Kidney capillary endothelial cell (primary cell): ENCODE measurements at regions not wholly inside any gene's neighbourhood (a gene's known extent, or its start where the extent isn't known, plus 50 kb on each side); places are given as distances from the start of the nearest gene placed in this dataset.
A peak's percentile ranks its signal among the peaks of the same experiment; 100 is the strongest.

ENCODE experiments used
- DNase-seq: peaks from one replicate; pipeline ENCODE4 v3.0.0-alpha.2; 2018; ENCODE audit warnings: low spot score

GRCh38 chr2:121900391-121900790, 144.9 kb downstream of the TSN start:
- DNase-seq = no peak

GRCh38 chr2:121902171-121902591, 146.7 kb downstream of the TSN start:
- no peak for DNase-seq

DNA sequence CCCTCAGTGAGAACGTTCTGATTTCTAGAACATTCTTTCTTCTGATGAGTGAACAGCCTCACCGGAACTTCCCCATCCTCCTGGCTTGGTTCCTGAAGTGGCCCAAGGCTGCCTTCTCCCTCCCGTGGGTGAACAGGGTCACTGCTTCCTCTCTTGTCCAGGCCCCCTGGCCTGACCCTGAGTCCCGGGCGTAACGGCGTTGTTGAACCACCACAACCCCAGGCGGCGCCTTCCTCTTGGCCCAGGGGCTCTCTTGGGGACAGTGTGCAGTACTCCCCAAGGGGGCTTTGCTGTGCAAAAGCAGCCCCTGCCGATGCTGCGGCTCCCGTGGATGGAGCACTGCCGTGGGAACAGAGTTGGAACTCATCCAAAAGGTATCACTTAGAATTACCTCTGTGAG, 147.2 kb downstream of the TSN start:
- no peak for DNase-seq

DNA sequence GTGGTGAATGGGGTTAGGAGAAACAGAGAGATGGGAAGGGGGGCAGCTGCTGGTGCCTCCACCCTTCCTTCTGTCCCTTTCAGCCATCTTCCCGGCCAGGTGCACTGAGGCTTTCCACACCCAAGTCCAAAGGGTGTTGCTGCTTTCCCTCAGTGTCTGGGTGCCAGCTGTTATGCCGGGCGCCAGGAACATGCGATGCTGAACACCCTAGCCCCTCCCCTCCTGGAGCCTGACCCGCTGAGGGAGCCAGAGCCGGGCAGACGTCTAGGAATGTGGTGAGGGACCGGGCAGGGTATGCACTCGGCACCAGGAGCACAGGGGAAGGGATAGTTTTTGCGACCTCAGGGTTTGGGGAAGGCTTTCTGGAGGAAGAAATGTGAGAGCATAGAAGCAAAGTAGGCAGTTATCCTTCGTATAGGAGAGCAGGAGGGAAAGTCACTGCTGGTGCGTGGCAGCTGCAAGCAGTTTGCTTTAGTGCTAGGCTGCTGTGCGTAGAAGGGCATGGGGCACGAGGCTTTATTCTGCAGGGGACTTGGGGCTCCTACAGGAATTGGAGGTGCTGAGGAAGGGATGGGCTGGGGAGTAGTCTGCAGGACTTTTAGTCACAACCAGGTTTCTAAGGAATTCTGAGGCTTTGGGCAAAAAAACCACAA, 147.7 kb downstream of the TSN start:
- DNase-seq = no peak

- no peak for DNase-seq
Observed at GRCh38 chr2:121904656-121905055, 149.2 kb downstream of the TSN start.

- no peak for DNase-seq
Observed at GRCh38 chr2:121905201-121905600, 149.8 kb downstream of the TSN start.

DNA sequence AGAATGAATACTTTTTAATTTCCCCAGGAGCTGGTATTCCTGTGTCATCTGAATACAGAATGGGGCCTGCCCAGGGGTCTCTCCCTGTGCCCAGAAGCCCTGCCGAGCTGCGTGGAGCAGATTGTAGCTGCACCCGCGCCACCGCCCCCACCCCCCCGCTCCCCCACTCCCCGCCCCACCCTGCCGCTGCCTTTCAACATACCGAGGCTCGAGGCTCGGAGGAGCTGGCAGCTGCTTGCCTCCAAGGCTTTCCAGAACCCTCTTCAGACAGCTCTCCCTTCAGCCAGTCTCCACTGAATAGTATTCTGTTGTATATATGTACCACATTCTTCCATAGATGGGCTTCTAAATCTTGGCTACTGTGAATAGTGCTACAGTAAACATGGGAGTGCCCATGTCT, 150.7 kb downstream of the TSN start:
- no peak for DNase-seq

GRCh38 chr2:121907928-121908327, 152.5 kb downstream of the TSN start:
- no peak for DNase-seq

GRCh38 chr2:121910139-121910538, 154.7 kb downstream of the TSN start:
- DNase-seq = no peak

DNA sequence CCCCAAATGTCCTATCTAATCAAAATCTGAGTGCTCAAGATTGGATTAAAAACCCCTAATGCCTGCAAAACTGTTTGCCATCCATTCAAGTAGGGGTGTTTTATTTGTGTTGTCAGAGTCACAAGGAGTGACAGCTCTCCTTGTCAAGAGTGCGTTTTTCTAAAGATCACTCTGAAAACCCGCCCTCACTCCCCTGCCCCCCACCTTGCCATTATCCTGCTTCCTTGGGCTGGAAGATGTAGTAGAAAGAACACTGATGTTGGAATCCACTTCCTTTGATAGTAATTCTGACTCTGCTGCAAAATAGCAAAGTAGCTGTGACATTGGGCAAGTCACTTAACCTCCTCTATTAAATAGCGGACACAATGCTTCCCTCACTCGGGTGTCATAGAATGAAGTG, 155.6 kb downstream of the TSN start:
- DNase-seq = no peak

GRCh38 chr2:121917143-121917542, 161.7 kb downstream of the TSN start:
- no peak for DNase-seq

GRCh38 chr2:121918231-121918630, 162.8 kb downstream of the TSN start:
- DNase-seq = no peak

GRCh38 chr2:121919803-121920202, 164.4 kb downstream of the TSN start:
- no peak for DNase-seq

DNA sequence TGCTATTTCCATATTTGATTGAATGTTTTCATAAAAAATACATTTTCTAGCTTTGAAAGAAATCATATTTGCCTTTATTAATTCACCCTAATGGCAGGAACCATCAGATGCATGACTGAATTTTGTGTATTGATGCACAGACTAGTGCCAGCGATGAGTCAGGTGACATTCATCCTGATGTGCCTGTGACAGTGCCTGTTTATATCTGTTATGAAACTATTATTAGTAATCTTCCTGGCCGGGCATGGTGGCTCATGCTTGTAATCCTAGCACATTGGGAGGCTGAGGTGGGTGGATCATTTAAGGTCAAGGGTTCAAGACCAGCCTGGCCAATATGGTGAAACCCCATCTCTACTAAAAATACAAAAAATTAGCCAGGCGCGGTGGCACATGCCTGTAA, 170.0 kb downstream of the TSN start:
- peak; percentile 10 for DNase-seq

DNA sequence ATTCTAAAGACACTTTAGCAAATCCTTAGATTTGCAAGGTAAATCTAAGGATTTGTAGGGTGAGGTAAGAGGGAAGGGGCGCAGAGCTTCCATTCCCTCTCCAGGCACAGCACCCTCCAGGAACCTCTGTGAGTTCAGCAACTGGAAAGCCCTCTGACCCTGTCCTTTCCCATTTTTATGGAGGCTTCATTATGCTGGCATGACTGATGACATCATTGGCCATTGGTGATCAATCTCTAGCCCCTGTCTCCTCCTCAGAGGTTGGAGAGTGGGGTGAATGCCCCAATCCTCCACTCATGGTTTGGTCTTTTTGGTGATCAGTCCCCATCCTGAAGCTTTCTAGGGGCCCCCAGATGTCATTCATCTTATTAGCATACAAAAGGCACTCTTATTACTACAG, 187.8 kb downstream of the TSN start:
- no peak for DNase-seq

GRCh38 chr2:121944072-121944831, 188.8 kb downstream of the TSN start:
- peak; percentile 53 for DNase-seq

- no peak for DNase-seq
Observed at GRCh38 chr2:121947674-121948073, 192.2 kb downstream of the TSN start.

DNA sequence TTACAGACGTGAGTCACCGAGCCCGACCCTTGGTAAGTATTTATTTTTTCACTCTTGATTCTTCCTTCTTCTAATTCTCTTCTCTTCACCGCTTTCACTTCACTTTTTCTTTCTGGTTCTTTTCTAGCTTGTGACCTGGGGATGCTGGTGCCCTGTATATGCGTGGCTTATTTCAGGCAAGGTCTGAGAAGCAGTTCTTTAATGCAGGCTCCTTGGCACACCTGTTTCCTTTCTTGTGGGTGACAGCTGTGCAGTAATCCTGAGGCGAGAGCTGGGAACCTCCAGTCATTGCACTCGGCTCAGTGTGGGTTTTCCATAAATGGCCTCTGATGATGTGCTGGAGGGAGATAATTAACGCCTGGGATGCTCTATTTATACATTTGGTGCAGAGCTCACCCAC, 193.8 kb downstream of the TSN start:
- no peak for DNase-seq

DNA sequence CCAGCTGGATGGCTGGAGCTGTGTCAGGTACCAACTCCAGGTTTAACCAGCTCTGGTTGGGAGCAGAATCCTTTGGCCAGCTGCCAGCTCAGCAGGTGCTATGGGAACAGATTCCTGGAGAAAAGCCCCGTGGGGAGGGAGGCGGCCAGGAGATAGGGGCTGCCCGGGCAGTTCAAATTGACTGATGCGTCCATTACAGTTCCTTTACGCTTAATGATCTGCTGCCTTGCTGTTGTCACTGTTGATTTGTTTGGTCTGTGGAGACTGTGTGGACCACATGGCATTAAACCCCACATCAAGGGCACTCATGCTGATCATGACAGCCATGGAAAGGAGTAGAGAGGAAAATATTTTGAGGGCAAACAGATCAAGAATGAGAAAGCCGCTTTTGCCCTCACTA, 200.0 kb downstream of the TSN start:
- DNase-seq = no peak

DNA sequence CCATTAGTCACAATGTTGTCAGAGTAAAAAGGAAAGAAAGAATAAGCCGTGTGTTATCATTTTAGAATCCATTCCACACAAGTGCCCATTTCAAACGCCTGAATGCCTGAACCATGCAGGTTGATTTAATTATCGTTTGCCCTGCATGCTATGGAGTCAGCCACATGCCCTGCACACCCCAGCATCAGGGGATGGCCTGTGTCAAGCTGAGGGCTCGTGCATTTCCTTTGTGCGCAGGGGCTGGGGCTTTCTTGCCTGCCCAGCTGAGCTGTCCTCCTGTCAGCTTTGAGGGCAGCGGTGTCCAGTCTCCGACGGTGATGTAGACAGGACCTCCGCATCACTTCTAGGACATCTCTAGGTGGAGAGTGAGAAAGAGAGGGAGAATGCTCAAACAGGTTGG, 200.4 kb downstream of the TSN start:
- DNase-seq = no peak

GRCh38 chr2:121960251-121960650, 204.8 kb downstream of the TSN start:
- DNase-seq = no peak

DNA sequence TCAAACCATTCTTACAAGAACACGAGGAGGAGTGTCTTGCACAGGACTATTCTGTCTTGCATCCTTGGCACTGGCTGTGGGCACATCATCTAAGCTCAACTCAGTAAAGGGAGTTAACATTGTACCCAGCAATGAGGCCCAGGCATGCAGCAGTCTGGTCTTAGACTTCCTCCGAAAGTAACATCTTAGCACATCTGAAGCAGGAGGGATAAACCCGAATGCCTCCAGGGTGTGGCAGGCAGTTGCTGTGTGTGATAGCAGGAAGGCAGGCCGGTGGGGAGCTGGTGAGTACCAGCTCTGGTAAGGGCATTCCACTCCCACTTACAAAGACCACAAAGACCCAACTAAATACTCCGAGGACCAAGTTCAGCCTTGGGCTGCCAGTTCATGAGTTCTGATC, 206.3 kb downstream of the TSN start:
- no peak for DNase-seq

GRCh38 chr2:121965661-121966060, 210.2 kb downstream of the TSN start:
- no peak for DNase-seq

GRCh38 chr2:121966663-121967062, 211.2 kb downstream of the TSN start:
- no peak for DNase-seq
